Mesodermal cell (in vitro differentiated cells): ENCODE measurements at regions not wholly inside any gene's neighbourhood (a gene's known extent, or its start where the extent isn't known, plus 50 kb on each side); places are given as distances from the start of the nearest gene placed in this dataset.

Source experiments
- H3K27ac ChIP-seq: 2 replicates; pipeline ENCODE4 v1.7.0; 2013; ENCODE audit warnings: mild to moderate bottlenecking, low read depth, low read length, moderate library complexity; ENCODE audit not compliant: severe bottlenecking
- H3K36me3 ChIP-seq: 2 replicates; pipeline ENCODE4 v1.7.1; 2013; ENCODE audit warnings: mild to moderate bottlenecking, low read length, moderate library complexity; ENCODE audit not compliant: control insufficient read depth, insufficient read depth
- H3K4me1 ChIP-seq: one replicate; pipeline ENCODE4 v1.7.1; 2013; ENCODE audit warnings: mild to moderate bottlenecking, low read length; ENCODE audit not compliant: insufficient read depth, control insufficient read depth, poor library complexity, severe bottlenecking
- H3K4me3 ChIP-seq: 2 replicates; pipeline ENCODE4 v1.7.0; 2013; ENCODE audit warnings: low read length, control low read depth, mild to moderate bottlenecking; ENCODE audit not compliant: insufficient read depth, poor library complexity, severe bottlenecking; ENCODE audit errors: extremely low read depth
- H3K9me3 ChIP-seq: 2 replicates; pipeline ENCODE4 v1.7.1; 2013; ENCODE audit warnings: mild to moderate bottlenecking, low read length, moderate library complexity; ENCODE audit not compliant: control insufficient read depth
- WGBS, 2 experiments: methylation state at CpG; one replicate each; pipeline ENCODE4 v1.1.5; 2013; ENCODE audit warnings: missing lambda C conversion rate in 2 of 2; ENCODE audit not compliant: insufficient coverage in 2 of 2; 5-methylcytosine and 5-hydroxymethylcytosine counted together

DNA sequence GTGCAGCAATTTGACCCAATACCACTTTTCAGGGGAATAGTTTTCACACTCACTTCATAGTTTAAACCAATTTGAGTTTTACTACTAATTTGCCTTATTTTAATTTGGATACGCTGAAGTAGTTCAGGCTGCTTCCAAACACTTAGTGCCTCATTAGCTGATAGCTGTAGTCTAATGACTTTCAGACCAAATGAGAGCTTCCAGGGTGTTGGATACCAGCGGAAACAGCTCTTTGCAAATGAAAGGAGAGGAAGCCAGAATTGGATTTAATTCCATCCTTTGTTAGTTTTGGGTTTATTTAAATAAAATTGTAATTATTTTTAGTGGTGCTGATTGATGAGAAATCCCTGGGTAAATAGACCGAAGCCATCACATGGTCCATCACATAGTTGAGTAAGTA is 158.3 kb upstream of the SEL1L start:
- no peaks in the 10 kb centered on the region for H3K9me3 ChIP-seq
- no peak overlapping the region for H3K4me3 ChIP-seq
- no peak overlapping the region for H3K27ac ChIP-seq
- no peaks in the 10 kb centered on the region for H3K36me3 ChIP-seq
- H3K4me1 ChIP-seq, result no peaks in the 10 kb centered on the region
- 80% methylated on average over 2 of the region's 3 CpGs; no CpG with 5 or more reads in 1 of the 2 experiments for WGBS, 2 experiments

DNA sequence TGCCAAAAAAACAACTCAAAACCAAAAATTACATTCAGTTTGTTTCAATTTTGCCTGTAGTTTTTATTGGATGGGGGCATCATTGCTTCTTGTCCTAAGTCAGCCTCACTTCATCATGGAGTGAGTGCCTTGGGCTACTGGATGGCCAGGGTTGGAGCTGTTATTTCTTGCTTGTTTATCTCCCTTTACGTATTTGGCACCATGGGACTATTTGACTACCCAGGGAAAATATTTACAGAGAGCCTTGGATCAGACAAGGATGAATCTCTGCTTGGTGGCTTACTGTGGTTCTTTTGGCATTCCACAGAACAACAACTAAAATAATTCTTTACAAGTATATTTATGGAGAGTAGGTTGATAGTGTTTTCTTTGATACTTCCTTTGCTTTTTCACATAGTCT is 160.8 kb upstream of the SEL1L start:
- Histone ChIP-seq H3K9me3 (no peaks in the 10 kb centered on the region), H3K4me1 (no peaks in the 10 kb centered on the region)
- no CpG with 5 or more reads among the region's 1 CpG for WGBS, 2 experiments

DNA sequence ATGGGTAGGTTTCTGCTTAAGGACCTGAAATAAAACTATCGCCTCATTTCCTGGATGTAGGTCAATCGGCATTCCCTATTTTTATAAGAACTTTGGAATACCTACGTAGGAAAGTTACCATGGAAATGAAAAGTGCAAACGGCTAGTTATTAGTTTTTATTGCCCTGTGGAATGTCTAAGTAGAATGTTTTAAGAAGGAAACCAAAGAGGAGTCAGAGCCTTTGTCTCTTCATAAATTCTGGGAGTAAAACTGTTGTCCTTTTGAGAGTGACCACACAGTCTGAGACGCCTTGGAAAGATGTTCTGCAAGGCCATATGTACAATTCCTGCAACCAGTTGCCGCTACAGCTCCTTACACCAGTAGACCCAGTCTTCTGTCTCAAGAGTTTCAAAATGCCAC is 176.0 kb upstream of the SEL1L start:
- Histone ChIP-seq H3K27ac (no peak overlapping the region), H3K36me3 (no peaks in the 10 kb centered on the region), H3K9me3 (no peaks in the 10 kb centered on the region), H3K4me1 (no peaks in the 10 kb centered on the region), H3K4me3 (no peak overlapping the region)
- 80 to 85% methylated on average over 5 to 6 of the region's 6 CpGs for WGBS, 2 experiments

More for the DNA sequence above, 160.8 kb upstream of the SEL1L start:
- Histone ChIP-seq H3K4me3 (no peak overlapping the region), H3K27ac (no peak overlapping the region), H3K36me3 (no peaks in the 10 kb centered on the region)

DNA sequence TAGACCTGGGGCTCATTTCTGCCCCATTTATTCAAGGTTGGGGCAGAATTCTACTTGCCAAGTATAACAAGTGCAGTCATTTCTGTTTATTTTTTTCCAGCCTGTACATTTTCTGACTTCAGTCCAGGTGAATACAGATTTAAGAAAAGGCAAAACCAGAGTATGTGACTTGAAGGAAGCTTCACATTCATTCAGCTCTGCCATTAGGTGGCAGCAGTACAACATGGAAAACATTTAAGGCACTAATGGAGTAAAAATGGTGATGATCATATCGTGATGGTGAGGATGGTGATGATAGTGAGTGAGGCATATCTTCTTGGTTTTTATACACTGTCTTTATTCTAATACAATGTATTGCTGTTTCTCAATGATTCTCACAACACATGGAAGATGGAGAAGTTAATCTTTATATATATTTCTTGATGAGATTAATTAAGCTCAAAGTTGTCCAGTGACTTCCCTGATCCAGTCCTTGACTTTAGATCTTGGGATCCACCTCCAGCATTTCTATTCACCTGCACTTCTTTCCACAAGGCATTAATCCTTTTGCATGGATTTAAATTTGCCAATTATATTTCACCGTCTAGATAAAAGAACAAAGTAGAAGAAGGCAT is 176.7 kb upstream of the SEL1L start:
- no CpG with 5 or more reads among the region's 2 CpGs for WGBS, 2 experiments
- Histone ChIP-seq H3K27ac (no peak overlapping the region), H3K9me3 (no peaks in the 10 kb centered on the region), H3K4me1 (no peaks in the 10 kb centered on the region), H3K36me3 (no peaks in the 10 kb centered on the region), H3K4me3 (no peak overlapping the region)

DNA sequence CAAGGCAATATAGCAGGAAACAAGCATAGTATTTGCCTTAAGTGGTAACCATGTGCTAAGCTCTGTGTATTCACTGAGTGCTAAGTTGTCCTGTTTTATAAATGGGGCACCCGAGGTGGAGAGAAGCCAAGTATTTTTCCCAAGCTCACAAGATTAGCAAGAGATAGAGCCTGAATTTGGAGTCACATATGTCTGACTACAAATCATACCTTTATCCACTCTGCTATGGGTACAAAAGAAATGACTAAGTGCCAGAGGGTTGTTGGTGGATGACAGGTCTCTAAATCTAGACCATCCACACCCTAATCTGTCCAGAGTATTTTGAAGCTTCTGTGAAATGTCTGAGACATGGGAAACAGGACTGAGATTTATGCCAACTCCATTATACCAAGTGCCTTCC is 182.1 kb upstream of the SEL1L start:
- 83% methylated on average over 1 of the region's 1 CpG; no CpG with 5 or more reads in 1 of the 2 experiments for WGBS, 2 experiments
- Histone ChIP-seq H3K4me1 (no peaks in the 10 kb centered on the region), H3K4me3 (no peak overlapping the region)

DNA sequence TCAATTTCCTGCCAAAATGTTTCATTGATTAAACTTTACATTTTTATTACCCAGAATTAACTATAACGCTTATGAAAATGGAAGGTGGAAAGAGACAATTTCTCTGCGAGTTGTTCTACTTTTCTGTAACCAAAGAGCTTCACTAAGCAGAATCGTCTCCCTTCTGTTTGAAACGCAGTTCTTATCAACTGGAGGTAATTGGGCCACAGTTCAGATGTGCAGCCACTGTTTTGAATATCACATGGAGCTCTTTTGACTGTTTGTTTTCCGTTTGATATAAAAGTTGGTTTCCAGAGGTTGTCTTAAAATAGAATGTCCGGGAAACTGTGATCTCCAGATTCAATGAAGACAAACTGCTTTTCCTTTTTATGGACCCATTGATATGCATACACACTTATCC is 183.3 kb upstream of the SEL1L start:
- no peaks in the 10 kb centered on the region for H3K4me1 ChIP-seq
- H3K27ac ChIP-seq, result no peak overlapping the region
- WGBS, 2 experiments, result 81 to 88% methylated on average over 4 of the region's 6 CpGs
- no peaks in the 10 kb centered on the region for H3K9me3 ChIP-seq
- no peak overlapping the region for H3K4me3 ChIP-seq
- H3K36me3 ChIP-seq, result no peaks in the 10 kb centered on the region

More for the DNA sequence above, 182.1 kb upstream of the SEL1L start:
- Histone ChIP-seq H3K27ac (no peak overlapping the region), H3K9me3 (no peaks in the 10 kb centered on the region), H3K36me3 (no peaks in the 10 kb centered on the region)

DNA sequence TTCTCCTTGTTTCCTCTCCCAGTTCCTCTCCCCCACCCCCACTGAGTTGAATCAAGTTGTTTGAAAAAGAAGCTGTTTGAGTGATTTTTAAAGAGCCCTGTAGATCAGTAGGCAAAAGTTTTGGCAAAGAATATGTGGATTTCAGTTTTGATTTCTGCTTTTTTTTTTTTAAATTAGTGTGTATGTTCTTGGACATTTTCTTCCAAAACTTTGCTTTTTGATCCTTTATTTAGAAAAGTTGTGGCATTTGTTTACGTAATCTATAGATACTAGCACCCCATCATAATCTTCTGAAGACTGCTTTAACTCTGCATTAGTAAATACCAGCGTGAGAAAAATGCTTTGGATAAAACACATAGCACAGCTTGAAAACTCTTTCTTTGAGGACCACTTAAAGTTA is 190.3 kb upstream of the SEL1L start:
- H3K4me1 ChIP-seq, result no peaks in the 10 kb centered on the region
- WGBS, 2 experiments, result no CpG with 5 or more reads among the region's 2 CpGs
- no peaks in the 10 kb centered on the region for H3K9me3 ChIP-seq
- no peak overlapping the region for H3K4me3 ChIP-seq
- no peak overlapping the region for H3K27ac ChIP-seq
- no peaks in the 10 kb centered on the region for H3K36me3 ChIP-seq

DNA sequence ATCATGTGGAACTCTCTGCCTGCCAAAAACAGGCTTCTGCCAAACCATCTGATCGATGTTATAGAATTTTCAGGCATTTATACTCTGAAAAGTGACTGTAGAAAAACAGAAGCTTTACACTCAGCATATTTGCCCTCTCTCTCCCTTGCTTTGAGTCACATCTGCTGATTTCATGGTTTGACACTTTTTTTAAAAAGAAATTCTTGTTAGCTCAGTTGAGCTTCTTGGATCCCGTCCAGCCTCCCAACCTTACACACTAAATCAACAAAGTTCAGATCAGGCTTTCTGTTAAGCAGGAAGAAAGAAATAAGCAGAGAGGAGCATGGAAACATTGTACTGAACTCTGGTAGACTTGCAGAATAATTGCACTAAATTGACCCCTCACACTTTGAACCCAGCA is 193.6 kb upstream of the SEL1L start:
- WGBS, 2 experiments, result 86 to 100% methylated on average over 1 of the region's 2 CpGs

DNA sequence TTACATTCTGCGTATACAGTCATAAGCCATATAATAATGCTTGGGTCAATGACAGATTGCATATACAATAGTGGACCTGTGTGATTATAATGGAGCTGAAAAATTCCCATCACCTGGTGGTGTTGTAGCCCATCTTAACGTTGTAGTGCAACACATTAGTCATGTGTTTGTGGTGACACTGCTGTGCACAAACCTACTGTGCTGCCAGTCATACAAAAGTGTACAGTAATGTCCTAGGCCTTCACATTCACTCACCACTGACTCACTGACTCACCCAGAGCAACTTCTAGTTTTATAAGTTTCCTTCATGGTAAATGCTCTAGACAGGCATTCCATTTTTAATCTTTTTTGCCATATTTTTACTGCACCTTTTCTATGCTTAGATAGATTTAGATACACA is 194.8 kb upstream of the SEL1L start:
- WGBS, 2 experiments, result no CpG with 5 or more reads among the region's 2 CpGs
- H3K9me3 ChIP-seq, result no peaks in the 10 kb centered on the region
- H3K27ac ChIP-seq, result no peak overlapping the region
- no peaks in the 10 kb centered on the region for H3K4me1 ChIP-seq
- no peak overlapping the region for H3K4me3 ChIP-seq
- H3K36me3 ChIP-seq, result no peaks in the 10 kb centered on the region

More for the DNA sequence above, 193.6 kb upstream of the SEL1L start:
- Histone ChIP-seq H3K9me3 (no peaks in the 10 kb centered on the region), H3K36me3 (no peaks in the 10 kb centered on the region), H3K4me3 (no peak overlapping the region), H3K4me1 (no peaks in the 10 kb centered on the region), H3K27ac (no peak overlapping the region)

DNA sequence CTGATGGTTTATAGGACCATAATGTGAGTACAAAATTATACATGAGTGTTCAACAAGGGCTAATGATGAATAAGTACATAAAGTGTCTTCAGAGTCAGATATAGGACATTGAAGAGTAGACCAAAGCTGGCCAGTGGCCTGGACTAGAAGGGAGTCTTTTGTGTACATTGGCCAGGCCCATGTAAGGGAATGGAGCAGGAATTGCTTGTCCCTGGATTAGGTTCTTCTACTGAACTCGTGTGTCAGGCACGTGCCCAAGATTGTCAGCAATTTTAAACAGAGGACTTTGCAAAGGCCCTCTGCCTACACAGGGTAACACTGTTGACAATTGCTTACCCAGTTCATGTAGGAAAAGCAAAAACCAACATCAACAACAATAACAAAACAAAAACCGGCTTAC is 196.0 kb upstream of the SEL1L start:
- WGBS, 2 experiments, result 76 to 100% methylated on average over 2 to 3 of the region's 3 CpGs
- H3K36me3 ChIP-seq, result no peaks in the 10 kb centered on the region
- no peaks in the 10 kb centered on the region for H3K4me1 ChIP-seq
- no peak overlapping the region for H3K27ac ChIP-seq
- H3K4me3 ChIP-seq, result no peak overlapping the region
- H3K9me3 ChIP-seq, result no peaks in the 10 kb centered on the region

DNA sequence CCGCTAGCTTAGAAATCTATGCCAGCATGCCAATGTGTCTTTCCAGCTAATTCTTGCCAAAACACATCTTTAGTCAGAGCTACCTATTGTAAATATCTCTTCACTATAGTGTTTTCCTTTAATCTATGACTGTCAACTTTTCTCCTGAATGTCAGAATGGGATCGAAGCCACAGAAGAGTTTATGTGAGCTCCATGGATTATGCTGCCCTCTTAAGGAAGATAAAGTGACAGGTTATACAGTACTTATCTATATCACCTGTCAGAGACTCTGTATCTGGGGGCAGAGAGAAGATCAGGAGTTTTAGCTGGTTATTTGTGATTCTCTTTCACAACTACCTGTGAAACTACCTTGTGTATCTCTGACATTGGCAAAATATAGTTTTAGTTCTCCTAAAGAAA is 204.3 kb upstream of the SEL1L start:
- Histone ChIP-seq H3K4me1 (no peaks in the 10 kb centered on the region), H3K36me3 (no peaks in the 10 kb centered on the region), H3K27ac (no peak overlapping the region), H3K4me3 (no peak overlapping the region), H3K9me3 (no peaks in the 10 kb centered on the region)
- WGBS, 2 experiments, result 100% methylated on average over 1 of the region's 2 CpGs; no CpG with 5 or more reads in 1 of the 2 experiments
